ENCODE measurements at regions not wholly inside any gene's neighbourhood (a gene's known extent, or its start where the extent isn't known, plus 50 kb on each side); places are given as distances from the start of the nearest gene placed in this dataset.
"Not testable (repeated sequence)": the region's sequence is repeated elsewhere in the genome, so short reads cannot be mapped to it uniquely, and the experiment has no call there.

- Mint-ChIP-seq H3K36me3 (no peaks in the 10 kb centered on the region), H3K27me3 (peaks cover 27% of the 10 kb centered on the region), H3K4me1 (no peaks in the 10 kb centered on the region), H3K9me3 (no peaks in the 10 kb centered on the region), H3K27ac (no peak overlapping the region), H3K4me3 (no peak overlapping the region)
- no peak for DNase-seq
Observed at GRCh38 chr16:86073763-86074493, 175.0 kb downstream of the IRF8 start.

- H3K36me3 Mint-ChIP-seq: no peaks in the 10 kb centered on the region
- no peak for DNase-seq
- no peak overlapping the region for H3K4me3 Mint-ChIP-seq
- H3K9me3 Mint-ChIP-seq: no peaks in the 10 kb centered on the region
- H3K4me1 Mint-ChIP-seq: no peaks in the 10 kb centered on the region
- peaks cover 21% of the 10 kb centered on the region for H3K27me3 Mint-ChIP-seq
- H3K27ac Mint-ChIP-seq: no peak overlapping the region
Observed at GRCh38 chr16:86074651-86075487, 175.9 kb downstream of the IRF8 start.

DNA sequence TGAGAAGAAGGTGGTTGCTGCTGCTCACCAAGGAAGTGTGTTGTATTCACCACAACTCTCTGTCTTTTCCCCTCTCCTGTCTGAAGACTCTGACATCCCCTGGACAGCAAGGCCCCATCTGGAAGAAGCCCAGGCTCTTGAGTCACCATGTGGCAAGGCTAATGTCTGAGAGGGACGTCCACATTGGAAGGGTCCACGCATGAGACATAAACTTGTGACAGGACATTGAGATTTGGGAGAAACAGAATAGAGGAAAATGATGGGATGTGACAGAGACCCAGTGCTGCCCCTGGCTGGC, 176.5 kb downstream of the IRF8 start:
- no peak overlapping the region for H3K27ac Mint-ChIP-seq

GRCh38 chr16:86075839-86076440, 177.0 kb downstream of the IRF8 start:
- no peak for DNase-seq
- Mint-ChIP-seq H3K27ac (no peak overlapping the region), H3K4me1 (no peaks in the 10 kb centered on the region), H3K4me3 (no peak overlapping the region), H3K27me3 (peaks cover 19% of the 10 kb centered on the region), H3K36me3 (no peaks in the 10 kb centered on the region), H3K9me3 (no peaks in the 10 kb centered on the region)

More for the DNA sequence above, 176.5 kb downstream of the IRF8 start:
- no peak for DNase-seq
- Mint-ChIP-seq H3K4me3 (no peak overlapping the region), H3K36me3 (no peaks in the 10 kb centered on the region), H3K4me1 (no peaks in the 10 kb centered on the region), H3K9me3 (no peaks in the 10 kb centered on the region), H3K27me3 (peaks cover 19% of the 10 kb centered on the region)

- Mint-ChIP-seq H3K9me3 (no peaks in the 10 kb centered on the region), H3K27ac (no peak overlapping the region), H3K36me3 (no peaks in the 10 kb centered on the region), H3K4me1 (no peaks in the 10 kb centered on the region), H3K4me3 (no peak overlapping the region), H3K27me3 (peaks cover 19% of the 10 kb centered on the region)
- no peak for DNase-seq
Observed at GRCh38 chr16:86076606-86077005, 177.6 kb downstream of the IRF8 start.

DNA sequence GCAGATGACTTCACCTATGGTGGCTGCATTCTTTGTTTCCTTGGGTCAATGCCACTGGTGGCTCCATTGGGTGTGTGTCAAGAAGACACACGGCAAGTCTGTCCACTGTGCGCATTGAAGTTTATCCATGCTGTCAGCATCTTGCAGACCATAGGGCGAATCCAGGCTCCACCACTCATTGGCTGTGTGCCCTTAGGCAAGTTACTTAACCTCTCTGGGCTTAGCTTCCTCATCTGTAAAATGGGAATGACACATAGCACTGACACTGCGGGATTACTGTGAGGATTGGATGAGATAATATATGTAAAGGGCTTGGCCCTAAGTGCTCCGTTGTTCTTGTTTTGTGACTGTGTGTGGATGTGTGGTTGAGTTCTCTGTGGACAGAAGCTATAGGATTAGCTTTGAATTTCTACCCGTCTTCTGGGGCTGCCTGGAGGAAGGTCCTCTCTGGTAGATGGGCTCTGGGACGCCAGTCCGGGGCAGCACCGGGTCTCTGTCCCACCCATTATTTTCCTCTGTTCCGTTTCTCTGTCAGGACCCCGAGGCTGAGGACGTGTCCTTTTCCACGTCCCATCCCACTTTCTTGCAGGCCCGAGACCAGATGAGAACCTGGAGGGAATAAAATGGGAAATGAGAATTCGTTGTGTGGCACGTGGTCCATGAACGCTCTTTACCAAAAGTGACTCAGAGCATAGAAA, 178.4 kb downstream of the IRF8 start:
- Mint-ChIP-seq H3K36me3 (no peaks in the 10 kb centered on the region), H3K27me3 (peaks cover 12% of the 10 kb centered on the region), H3K4me3 (no peak overlapping the region), H3K4me1 (no peaks in the 10 kb centered on the region), H3K27ac (no peak overlapping the region), H3K9me3 (no peaks in the 10 kb centered on the region)
- no peak for DNase-seq

DNA sequence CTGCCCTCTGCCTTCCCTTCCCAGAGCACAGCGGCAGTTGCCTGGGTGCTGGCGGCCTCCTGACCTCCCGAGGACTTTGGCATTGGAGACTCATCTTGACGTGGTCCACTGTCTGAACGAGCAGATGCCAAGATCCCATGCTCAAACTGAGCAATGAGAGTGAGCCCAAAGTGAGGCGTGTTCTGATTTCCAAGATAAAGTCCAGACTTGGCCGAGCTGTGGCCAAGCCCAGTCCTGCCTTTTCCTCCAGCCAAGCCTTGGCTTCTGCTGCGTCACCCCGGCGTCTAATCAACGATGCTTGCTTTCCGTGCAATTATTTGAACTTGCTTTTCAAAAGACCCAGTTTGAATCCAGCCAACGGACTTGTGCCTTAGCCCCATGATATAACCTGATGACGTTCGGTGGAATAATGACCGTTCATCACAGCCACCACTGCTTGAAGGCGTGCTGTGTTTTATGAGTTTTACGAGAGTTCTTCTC, 179.2 kb downstream of the IRF8 start:
- no peak for DNase-seq
- Mint-ChIP-seq H3K4me1 (no peaks in the 10 kb centered on the region), H3K4me3 (no peak overlapping the region), H3K27me3 (peaks cover 11% of the 10 kb centered on the region), H3K9me3 (no peaks in the 10 kb centered on the region), H3K27ac (no peak overlapping the region), H3K36me3 (no peaks in the 10 kb centered on the region)

DNA sequence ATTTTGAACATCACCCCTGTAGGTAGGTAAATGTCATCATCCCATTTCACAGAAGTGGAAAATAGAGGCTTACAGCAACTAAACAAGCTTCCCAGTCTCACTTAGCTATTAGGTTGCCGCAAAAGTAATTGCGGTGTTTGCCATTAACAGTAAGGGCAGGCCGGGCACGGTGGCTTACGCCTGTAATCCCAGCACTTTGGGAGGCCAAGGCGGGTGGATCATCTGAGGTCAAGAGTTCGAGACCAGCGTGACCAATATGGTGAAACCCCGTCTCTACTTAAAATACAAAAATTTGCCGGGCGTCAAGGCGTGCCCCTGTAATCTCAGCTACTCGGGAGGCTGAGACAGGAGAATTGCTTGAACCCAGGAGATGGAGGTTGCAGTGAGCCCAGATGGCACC, 179.7 kb downstream of the IRF8 start:
- H3K27me3 Mint-ChIP-seq: peaks cover 14% of the 10 kb centered on the region
- not testable (repeated sequence) for H3K4me1 Mint-ChIP-seq, H3K36me3 Mint-ChIP-seq, DNase-seq, H3K27ac Mint-ChIP-seq, H3K9me3 Mint-ChIP-seq, H3K4me3 Mint-ChIP-seq

- H3K4me1 Mint-ChIP-seq: no peaks in the 10 kb centered on the region
- H3K4me3 Mint-ChIP-seq: no peak overlapping the region
- no peak overlapping the region for H3K27ac Mint-ChIP-seq
- H3K36me3 Mint-ChIP-seq: no peaks in the 10 kb centered on the region
- no peaks in the 10 kb centered on the region for H3K9me3 Mint-ChIP-seq
- peaks cover 10% of the 10 kb centered on the region for H3K27me3 Mint-ChIP-seq
- no peak for DNase-seq
Observed at GRCh38 chr16:86079255-86079885, 180.4 kb downstream of the IRF8 start.

- peaks cover 10% of the 10 kb centered on the region for H3K27me3 Mint-ChIP-seq
- no peaks in the 10 kb centered on the region for H3K4me1 Mint-ChIP-seq
- no peaks in the 10 kb centered on the region for H3K9me3 Mint-ChIP-seq
- no peak overlapping the region for H3K4me3 Mint-ChIP-seq
- H3K27ac Mint-ChIP-seq: no peak overlapping the region
- no peaks in the 10 kb centered on the region for H3K36me3 Mint-ChIP-seq
- no peak for DNase-seq
Observed at GRCh38 chr16:86080131-86080875, 181.3 kb downstream of the IRF8 start.

GRCh38 chr16:86080982-86081381, 182.0 kb downstream of the IRF8 start:
- no peak for DNase-seq
- Mint-ChIP-seq H3K4me1 (no peaks in the 10 kb centered on the region), H3K9me3 (no peaks in the 10 kb centered on the region), H3K36me3 (no peaks in the 10 kb centered on the region), H3K4me3 (no peak overlapping the region), H3K27me3 (peaks cover 10% of the 10 kb centered on the region), H3K27ac (no peak overlapping the region)

GRCh38 chr16:86082418-86083030, 183.6 kb downstream of the IRF8 start:
- no peaks in the 10 kb centered on the region for H3K4me1 Mint-ChIP-seq
- DNase-seq: no peak
- H3K27me3 Mint-ChIP-seq: peaks cover 10% of the 10 kb centered on the region
- H3K36me3 Mint-ChIP-seq: no peaks in the 10 kb centered on the region
- H3K27ac Mint-ChIP-seq: no peak overlapping the region
- no peaks in the 10 kb centered on the region for H3K9me3 Mint-ChIP-seq
- H3K4me3 Mint-ChIP-seq: no peak overlapping the region

GRCh38 chr16:86083382-86084002, 184.5 kb downstream of the IRF8 start:
- no peaks in the 10 kb centered on the region for H3K4me1 Mint-ChIP-seq
- H3K27ac Mint-ChIP-seq: no peak overlapping the region
- H3K27me3 Mint-ChIP-seq: peaks cover 10% of the 10 kb centered on the region
- DNase-seq: no peak
- no peak overlapping the region for H3K4me3 Mint-ChIP-seq
- no peaks in the 10 kb centered on the region for H3K36me3 Mint-ChIP-seq
- H3K9me3 Mint-ChIP-seq: no peaks in the 10 kb centered on the region
